ENCODE measurements at regions not wholly inside any gene's neighbourhood (a gene's known extent, or its start where the extent isn't known, plus 50 kb on each side); places are given as distances from the start of the nearest gene placed in this dataset.

DNA sequence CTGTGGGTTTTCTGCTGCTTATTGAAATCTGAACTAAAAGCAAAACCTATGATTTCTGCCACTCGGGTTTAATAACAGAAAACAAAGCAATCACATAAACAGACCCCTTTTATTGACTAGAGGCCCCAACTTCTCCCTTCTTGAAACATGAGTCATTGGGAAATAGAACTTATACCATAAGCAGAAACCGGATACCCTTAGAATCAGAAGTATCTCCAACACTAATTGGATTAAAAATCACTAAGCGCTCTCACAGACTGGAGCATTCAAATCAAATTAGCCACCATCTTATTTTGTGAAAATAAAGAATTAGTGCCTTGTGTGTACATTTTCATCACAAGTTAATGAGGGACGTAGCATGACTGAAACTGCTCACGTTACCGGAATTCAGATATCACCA is 206.9 kb downstream of the WDR11 start:
- BruUV-seq (replicated peaks): no TSS peak
- SMC1A ChIA-PET (ENCODE audit: uncharacterized antibody, unreplicated experiment): no interaction called here
- RAD21 ChIA-PET (ENCODE audit: unreplicated experiment): no interaction called here
- H2AFZ ChIP-seq (ENCODE audit: control insufficient read depth, low read depth, low read length): no peak overlapping the region
- H3K4me2 ChIP-seq (ENCODE audit: control insufficient read depth, insufficient read depth): no peak overlapping the region
- ATAC-seq (no peak), FAIRE-seq (no peak), DNase-seq (ENCODE audit: low read depth, low spot score) (no peak)
- H3K4me1 ChIP-seq (ENCODE audit: control insufficient read depth, insufficient read depth, low read length): no peaks in the 10 kb centered on the region
- intact Hi-C loops (cut with micrococcal nuclease; ENCODE audit: unreplicated experiment) (no loop called here), in situ Hi-C loops (cut with MboI) (no loop called here)
- no peaks in the 10 kb centered on the region for H3K36me3 ChIP-seq (ENCODE audit: control insufficient read depth in 2 of 2, insufficient read depth in 2 of 2, low read length in 1 of 2)
- H3K27ac ChIP-seq (ENCODE audit: control insufficient read depth, insufficient read depth): no peak overlapping the region
- no peaks in the 10 kb centered on the region; the same call in 1 of the 2 replicates for H4K20me1 ChIP-seq (ENCODE audit: control insufficient read depth, insufficient read depth)
- no peak overlapping the region for H3K9ac ChIP-seq (ENCODE audit: control insufficient read depth, insufficient read depth, low read length)
- POLR2A ChIA-PET: no interaction called here
- H3K79me2 ChIP-seq (ENCODE audit: control insufficient read depth, insufficient read depth, low read length): no peaks in the 10 kb centered on the region
- CTCF ChIA-PET: no interaction called here
- no peak overlapping the region for H3K4me3 ChIP-seq
- H3K27me3 ChIP-seq (replicated peaks in 1 of 2; ENCODE audit: control insufficient read depth in 2 of 2, insufficient read depth in 2 of 2, low read length in 1 of 2): no peaks in the 10 kb centered on the region
- 48% methylated on average over 6 of the region's 6 CpGs for WGBS (ENCODE audit: insufficient coverage, insufficient replicate concordance, low lambda C conversion rate, missing lambda C conversion rate)
- no peaks in the 10 kb centered on the region for H3K9me3 ChIP-seq (replicated peaks; ENCODE audit: control insufficient read depth, insufficient read depth, low read length)
- no peak for TF ChIP-seq NFXL1 (IDR thresholded peaks at IDR 0.05; ENCODE audit: borderline replicate concordance)
- no peak for TF ChIP-seq STAT3 (IDR thresholded peaks at IDR 0.05; ENCODE audit: low read depth, low read length)
- TF ChIP-seq RB1 (IDR thresholded peaks at IDR 0.05; ENCODE audit: borderline replicate concordance): no peak
- TF ChIP-seq WRNIP1 (IDR thresholded peaks at IDR 0.05; ENCODE audit: borderline replicate concordance, low read depth, low read length): no peak
- no peak for TF ChIP-seq CBFB (IDR thresholded peaks at IDR 0.05; ENCODE audit: low read depth)
- no peak for TF ChIP-seq YY1 (IDR thresholded peaks at IDR 0.05; ENCODE audit: low read depth, low read length)
- TF ChIP-seq NR2C1 (IDR thresholded peaks at IDR 0.05): no peak
- TF ChIP-seq, protein P1, sequence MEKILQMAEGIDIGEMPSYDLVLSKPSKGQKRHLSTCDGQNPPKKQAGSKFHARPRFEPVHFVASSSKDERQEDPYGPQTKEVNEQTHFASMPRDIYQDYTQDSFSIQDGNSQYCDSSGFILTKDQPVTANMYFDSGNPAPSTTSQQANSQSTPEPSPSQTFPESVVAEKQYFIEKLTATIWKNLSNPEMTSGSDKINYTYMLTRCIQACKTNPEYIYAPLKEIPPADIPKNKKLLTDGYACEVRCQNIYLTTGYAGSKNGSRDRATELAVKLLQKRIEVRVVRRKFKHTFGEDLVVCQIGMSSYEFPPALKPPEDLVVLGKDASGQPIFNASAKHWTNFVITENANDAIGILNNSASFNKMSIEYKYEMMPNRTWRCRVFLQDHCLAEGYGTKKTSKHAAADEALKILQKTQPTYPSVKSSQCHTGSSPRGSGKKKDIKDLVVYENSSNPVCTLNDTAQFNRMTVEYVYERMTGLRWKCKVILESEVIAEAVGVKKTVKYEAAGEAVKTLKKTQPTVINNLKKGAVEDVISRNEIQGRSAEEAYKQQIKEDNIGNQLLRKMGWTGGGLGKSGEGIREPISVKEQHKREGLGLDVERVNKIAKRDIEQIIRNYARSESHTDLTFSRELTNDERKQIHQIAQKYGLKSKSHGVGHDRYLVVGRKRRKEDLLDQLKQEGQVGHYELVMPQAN (conservative IDR thresholded peaks at IDR 0.05): no peak
- no peak for TF ChIP-seq POLR2A (IDR thresholded peaks at IDR 0.05; ENCODE audit: low read depth, low read length)
- TF ChIP-seq ATF2 (IDR thresholded peaks at IDR 0.05; ENCODE audit: low read length): no peak
- no peak for TF ChIP-seq RELA (IDR thresholded peaks at IDR 0.05; ENCODE audit: borderline replicate concordance, partially characterized antibody)
- TF ChIP-seq CHD2 (IDR thresholded peaks at IDR 0.05; ENCODE audit: borderline replicate concordance, low read depth, low read length): no peak
- no peak for TF ChIP-seq TARDBP (IDR thresholded peaks at IDR 0.05; ENCODE audit: borderline replicate concordance)
- TF ChIP-seq STAT1 (conservative IDR thresholded peaks at IDR 0.05): no peak
- TF ChIP-seq, protein P2, sequence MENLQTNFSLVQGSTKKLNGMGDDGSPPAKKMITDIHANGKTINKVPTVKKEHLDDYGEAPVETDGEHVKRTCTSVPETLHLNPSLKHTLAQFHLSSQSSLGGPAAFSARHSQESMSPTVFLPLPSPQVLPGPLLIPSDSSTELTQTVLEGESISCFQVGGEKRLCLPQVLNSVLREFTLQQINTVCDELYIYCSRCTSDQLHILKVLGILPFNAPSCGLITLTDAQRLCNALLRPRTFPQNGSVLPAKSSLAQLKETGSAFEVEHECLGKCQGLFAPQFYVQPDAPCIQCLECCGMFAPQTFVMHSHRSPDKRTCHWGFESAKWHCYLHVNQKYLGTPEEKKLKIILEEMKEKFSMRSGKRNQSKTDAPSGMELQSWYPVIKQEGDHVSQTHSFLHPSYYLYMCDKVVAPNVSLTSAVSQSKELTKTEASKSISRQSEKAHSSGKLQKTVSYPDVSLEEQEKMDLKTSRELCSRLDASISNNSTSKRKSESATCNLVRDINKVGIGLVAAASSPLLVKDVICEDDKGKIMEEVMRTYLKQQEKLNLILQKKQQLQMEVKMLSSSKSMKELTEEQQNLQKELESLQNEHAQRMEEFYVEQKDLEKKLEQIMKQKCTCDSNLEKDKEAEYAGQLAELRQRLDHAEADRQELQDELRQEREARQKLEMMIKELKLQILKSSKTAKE (IDR thresholded peaks at IDR 0.05; ENCODE audit: low read depth, poor library complexity, severe bottlenecking): no peak
- TF ChIP-seq ZBED1 (IDR thresholded peaks at IDR 0.05; ENCODE audit: borderline replicate concordance): no peak
- no peak for TF ChIP-seq CHD1 (IDR thresholded peaks at IDR 0.05; ENCODE audit: low read depth, low read length)
- no peak for TF ChIP-seq IRF3 (IDR thresholded peaks at IDR 0.05)

All from GM12878 (cell line).